Endodermal cell (in vitro differentiated cells): ENCODE measurements at regions not wholly inside any gene's neighbourhood (a gene's known extent, or its start where the extent isn't known, plus 50 kb on each side); places are given as distances from the start of the nearest gene placed in this dataset.

Experiments
- DNase-seq: peaks from one replicate; pipeline ENCODE4 v3.0.0-alpha.2; 2017
- H3K27ac ChIP-seq: 2 replicates; pipeline ENCODE4 v1.5.1; 2013; ENCODE audit warnings: mild to moderate bottlenecking, low read depth, low read length, moderate library complexity
- H3K27me3 ChIP-seq: 2 replicates; pipeline ENCODE4 v1.6.1; 2013; ENCODE audit warnings: mild to moderate bottlenecking, low read length, moderate library complexity; ENCODE audit not compliant: insufficient read depth, control insufficient read depth, poor library complexity, severe bottlenecking
- H3K36me3 ChIP-seq: 2 replicates; pipeline ENCODE4 v1.7.0; 2013; ENCODE audit warnings: mild to moderate bottlenecking, low read length, moderate library complexity; ENCODE audit not compliant: control insufficient read depth, insufficient read depth
- H3K4me1 ChIP-seq: one replicate; pipeline ENCODE4 v1.7.0; 2013; ENCODE audit warnings: low read length; ENCODE audit not compliant: control insufficient read depth, insufficient read depth
- H3K4me3 ChIP-seq: 2 replicates; pipeline ENCODE4 v1.5.1; 2013; ENCODE audit warnings: mild to moderate bottlenecking, low read length, moderate library complexity
- H3K9ac ChIP-seq: 2 replicates; pipeline ENCODE4 v1.6.1; 2013; ENCODE audit warnings: mild to moderate bottlenecking, low read length, moderate library complexity; ENCODE audit not compliant: poor library complexity, severe bottlenecking; ENCODE audit errors: extremely low read depth
- H3K9me3 ChIP-seq: 2 replicates; pipeline ENCODE4 v1.6.1; 2013; ENCODE audit warnings: mild to moderate bottlenecking, low read length, moderate library complexity; ENCODE audit not compliant: control insufficient read depth
- H3K27ac Mint-ChIP-seq: 2 replicates; pipeline ENCODE4 v1.8.0; 2020; ENCODE audit warnings: mixed read lengths
- H3K27me3 Mint-ChIP-seq: 2 replicates; pipeline ENCODE4 v1.8.0; 2021; ENCODE audit warnings: mild to moderate bottlenecking, mixed read lengths; ENCODE audit not compliant: insufficient read depth
- H3K36me3 Mint-ChIP-seq: 2 replicates; pipeline ENCODE4 v1.8.0; 2020; ENCODE audit warnings: low read depth, mixed read lengths
- H3K4me1 Mint-ChIP-seq: 2 replicates; pipeline ENCODE4 v1.8.0; 2020; ENCODE audit warnings: mixed read lengths
- H3K4me3 Mint-ChIP-seq: 2 replicates; pipeline ENCODE4 v1.8.0; 2020; ENCODE audit warnings: mild to moderate bottlenecking, moderate library complexity, mixed read lengths
- H3K9me3 Mint-ChIP-seq: 2 replicates; pipeline ENCODE4 v1.8.0; 2020; ENCODE audit warnings: mild to moderate bottlenecking, mixed read lengths
- CTCF ChIP-seq: fragments of 200-600 bp; sonication (generic); conservative IDR thresholded peaks from 2 replicates; pipeline ENCODE4 v1.5.0; 2021; ENCODE audit warnings: antibody characterized with exemption, mild to moderate bottlenecking
- WGBS, 2 experiments: methylation state at CpG; one replicate each; pipeline versions ENCODE4 v1.1.5 to v1.1.7; 2013; ENCODE audit warnings: missing lambda C conversion rate in 2 of 2, mixed read lengths in 1 of 2; ENCODE audit not compliant: insufficient coverage in 1 of 2, insufficient read length in 1 of 2; 5-methylcytosine and 5-hydroxymethylcytosine counted together

GRCh38 chr19:33947265-33947964 is 150.7 kb downstream of the KCTD15 start:
- H3K27ac Mint-ChIP-seq = no peak overlapping the region
- peaks cover 10% of the 10 kb centered on the region for H3K4me1 ChIP-seq
- H3K36me3 Mint-ChIP-seq = no peaks in the 10 kb centered on the region
- H3K9me3 ChIP-seq = no peaks in the 10 kb centered on the region
- peak; percentile 47 for DNase-seq
- WGBS, 2 experiments = 82 to 93% methylated on average over 5 of the region's 5 CpGs
- no peaks in the 10 kb centered on the region for H3K27me3 ChIP-seq
- H3K4me3 Mint-ChIP-seq = no peak overlapping the region
- H3K4me1 Mint-ChIP-seq = peaks cover 18% of the 10 kb centered on the region
- H3K9me3 Mint-ChIP-seq = no peaks in the 10 kb centered on the region
- H3K4me3 ChIP-seq = no peak overlapping the region
- no peak overlapping the region for H3K9ac ChIP-seq
- H3K27me3 Mint-ChIP-seq = peaks cover 2% of the 10 kb centered on the region
- peak; percentile 60 for TF ChIP-seq CTCF
- no peak overlapping the region for H3K27ac ChIP-seq
- H3K36me3 ChIP-seq = no peaks in the 10 kb centered on the region

- 89 to 91% methylated on average over 8 of the region's 8 CpGs for WGBS, 2 experiments
- H3K27ac Mint-ChIP-seq = no peak overlapping the region
- peak; percentile 32 for DNase-seq
- H3K4me1 ChIP-seq = peaks cover 10% of the 10 kb centered on the region
- no peaks in the 10 kb centered on the region for H3K27me3 ChIP-seq
- no peaks in the 10 kb centered on the region for H3K36me3 ChIP-seq
- H3K36me3 Mint-ChIP-seq = no peaks in the 10 kb centered on the region
- no peak overlapping the region for H3K4me3 ChIP-seq
- no peaks in the 10 kb centered on the region for H3K9me3 ChIP-seq
- no peak overlapping the region for H3K9ac ChIP-seq
- no peak for TF ChIP-seq CTCF
- peaks cover 18% of the 10 kb centered on the region for H3K4me1 Mint-ChIP-seq
- no peak overlapping the region for H3K4me3 Mint-ChIP-seq
- H3K27ac ChIP-seq = no peak overlapping the region
- H3K27me3 Mint-ChIP-seq = no peaks in the 10 kb centered on the region
- no peaks in the 10 kb centered on the region for H3K9me3 Mint-ChIP-seq
Observed at GRCh38 chr19:33948651-33949335, 152.1 kb downstream of the KCTD15 start.

- Histone ChIP-seq H3K9me3 (no peaks in the 10 kb centered on the region), H3K27ac (no peak overlapping the region), H3K9ac (peak overlapping the region; percentile 6), H3K36me3 (no peaks in the 10 kb centered on the region), H3K4me3 (no peak overlapping the region), H3K27me3 (no peaks in the 10 kb centered on the region), H3K4me1 (peaks cover 10% of the 10 kb centered on the region)
- no peaks in the 10 kb centered on the region for H3K27me3 Mint-ChIP-seq
- H3K9me3 Mint-ChIP-seq = peaks cover 1% of the 10 kb centered on the region
- 92 to 95% methylated on average over 12 to 17 of the region's 17 CpGs for WGBS, 2 experiments
- H3K4me3 Mint-ChIP-seq = no peak overlapping the region
- no peak overlapping the region for H3K27ac Mint-ChIP-seq
- peaks cover 18% of the 10 kb centered on the region for H3K4me1 Mint-ChIP-seq
- no peak for TF ChIP-seq CTCF
- peak; percentile 29 for DNase-seq
- no peaks in the 10 kb centered on the region for H3K36me3 Mint-ChIP-seq
Observed at GRCh38 chr19:33950091-33950750, 153.6 kb downstream of the KCTD15 start.
